ENCODE measurements at regions not wholly inside any gene's neighbourhood (a gene's known extent, or its start where the extent isn't known, plus 50 kb on each side); places are given as distances from the start of the nearest gene placed in this dataset.
"Not testable (repeated sequence)": the region's sequence is repeated elsewhere in the genome, so short reads cannot be mapped to it uniquely, and the experiment has no call there.

GRCh38 chr5:112061666-112062065 lies 304.7 kb upstream of the NREP start:
- Histone ChIP-seq H3K27me3 (ENCODE audit: control insufficient read depth, insufficient read depth, low read length) (no peaks in the 10 kb centered on the region), H3K4me3 (ENCODE audit: low read depth, low read length) (no peak overlapping the region), H3K36me3 (ENCODE audit: control insufficient read depth, insufficient read depth, low read length) (no peaks in the 10 kb centered on the region)
- TF ChIP-seq CTCF (IDR thresholded peaks at IDR 0.05; ENCODE audit: insufficient read depth, low read length, severe bottlenecking): no peak
- DNase-seq (ENCODE audit: low read depth) (peak; percentile 23), FAIRE-seq (no peak)

GRCh38 chr5:112059579-112060135 lies 302.7 kb upstream of the NREP start:
- Histone ChIP-seq H3K27me3 (ENCODE audit: control insufficient read depth, insufficient read depth, low read length) (no peaks in the 10 kb centered on the region), H3K36me3 (ENCODE audit: control insufficient read depth, insufficient read depth, low read length) (no peaks in the 10 kb centered on the region), H3K4me3 (ENCODE audit: low read depth, low read length) (no peak overlapping the region)
- DNase-seq (ENCODE audit: low read depth) (peak; percentile 27), FAIRE-seq (no peak)
- TF ChIP-seq CTCF (IDR thresholded peaks at IDR 0.05; ENCODE audit: insufficient read depth, low read length, severe bottlenecking): no peak

DNA sequence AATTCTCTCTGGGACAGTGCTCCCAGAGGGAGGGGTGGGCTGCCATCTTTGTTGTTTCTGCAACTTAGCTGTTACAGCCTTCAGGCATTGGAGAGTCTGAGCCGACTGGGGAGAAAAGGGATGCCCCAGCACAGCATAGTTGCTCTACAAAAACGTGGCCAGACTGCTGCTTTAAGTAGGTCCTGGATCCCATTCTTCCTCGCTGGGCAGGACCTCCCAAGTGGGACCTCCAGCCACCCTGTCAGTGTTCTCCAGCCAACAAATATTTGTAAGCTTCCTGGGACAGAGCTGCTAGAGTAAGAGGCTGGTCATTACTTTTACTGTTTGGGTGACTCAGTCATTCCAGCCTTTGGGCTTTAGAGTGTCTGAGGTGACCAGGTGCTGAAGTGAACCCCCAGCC lies 292.7 kb upstream of the NREP start:
- TF ChIP-seq CTCF (IDR thresholded peaks at IDR 0.05; ENCODE audit: insufficient read depth, low read length, severe bottlenecking): no peak
- Histone ChIP-seq H3K27me3 (ENCODE audit: control insufficient read depth, insufficient read depth, low read length) (no peaks in the 10 kb centered on the region), H3K36me3 (ENCODE audit: control insufficient read depth, insufficient read depth, low read length) (no peaks in the 10 kb centered on the region), H3K4me3 (ENCODE audit: low read depth, low read length) (no peak overlapping the region)
- FAIRE-seq: no peak
- no peak for DNase-seq (ENCODE audit: low read depth)

GRCh38 chr5:112036206-112036605 lies 279.2 kb upstream of the NREP start:
- FAIRE-seq: no peak
- no peak overlapping the region for H3K4me3 ChIP-seq (ENCODE audit: low read depth, low read length)
- no peak for DNase-seq (ENCODE audit: low read depth)
- H3K27me3 ChIP-seq (ENCODE audit: control insufficient read depth, insufficient read depth, low read length): no peaks in the 10 kb centered on the region
- TF ChIP-seq CTCF (IDR thresholded peaks at IDR 0.05; ENCODE audit: insufficient read depth, low read length, severe bottlenecking): no peak
- no peaks in the 10 kb centered on the region for H3K36me3 ChIP-seq (ENCODE audit: control insufficient read depth, insufficient read depth, low read length)

DNA sequence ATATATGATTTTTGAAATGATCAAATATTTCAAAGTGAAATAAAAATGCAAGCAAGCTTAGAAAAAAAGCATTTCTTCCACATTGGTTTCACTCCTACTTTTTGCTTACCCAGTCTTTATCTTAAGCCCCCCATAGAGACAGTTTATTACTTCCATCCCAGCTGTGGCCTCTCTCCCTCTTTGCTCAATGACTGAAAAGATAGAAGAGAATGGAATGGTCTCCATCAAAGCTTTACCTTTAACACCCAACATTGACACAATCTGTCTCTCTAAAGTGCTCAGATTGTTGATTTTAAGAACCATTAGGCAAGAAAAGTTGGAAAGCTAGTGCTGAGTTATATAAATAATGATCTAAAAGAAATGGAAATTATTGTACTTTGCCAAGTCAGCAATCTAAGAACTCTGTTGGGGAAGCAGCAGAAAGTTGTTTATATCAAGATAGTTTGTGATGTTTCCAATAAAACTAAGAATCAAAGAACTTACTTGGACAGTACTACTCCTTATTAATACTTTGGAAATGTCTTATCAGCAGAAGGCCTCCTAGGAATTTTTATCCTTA lies 277.5 kb upstream of the NREP start:
- Histone ChIP-seq H3K27me3 (ENCODE audit: control insufficient read depth, insufficient read depth, low read length) (no peaks in the 10 kb centered on the region), H3K36me3 (ENCODE audit: control insufficient read depth, insufficient read depth, low read length) (no peaks in the 10 kb centered on the region), H3K4me3 (ENCODE audit: low read depth, low read length) (no peak overlapping the region)
- DNase-seq (ENCODE audit: low read depth): no peak
- no peak for FAIRE-seq
- TF ChIP-seq CTCF (IDR thresholded peaks at IDR 0.05; ENCODE audit: insufficient read depth, low read length, severe bottlenecking): no peak

DNA sequence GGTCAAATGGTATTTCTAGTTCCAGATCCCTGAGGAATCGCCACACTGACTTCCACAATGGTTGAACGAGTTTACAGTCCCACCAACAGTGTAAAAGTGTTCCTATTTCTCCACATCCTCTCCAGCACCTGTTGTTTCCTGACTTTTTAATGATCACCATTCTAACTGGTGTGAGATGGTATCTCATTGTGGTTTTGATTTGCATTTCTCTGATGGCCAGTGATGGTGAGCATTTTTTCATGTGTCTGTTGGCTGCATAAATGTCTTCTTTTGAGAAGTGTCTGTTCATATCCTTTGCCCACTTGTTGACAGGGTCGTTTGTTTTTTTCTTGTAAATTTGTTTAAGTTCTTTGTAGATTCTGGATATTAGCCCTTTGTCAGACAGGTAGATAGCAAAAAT lies 269.9 kb upstream of the NREP start:
- not testable (repeated sequence) for H3K27me3 ChIP-seq (ENCODE audit: control insufficient read depth, insufficient read depth, low read length); DNase-seq (ENCODE audit: low read depth); H3K4me3 ChIP-seq (ENCODE audit: low read depth, low read length); H3K36me3 ChIP-seq (ENCODE audit: control insufficient read depth, insufficient read depth, low read length); FAIRE-seq
